ENCODE measurements at regions not wholly inside any gene's neighbourhood (a gene's known extent, or its start where the extent isn't known, plus 50 kb on each side); places are given as distances from the start of the nearest gene placed in this dataset.

- no peak overlapping the region for H3K4me3 ChIP-seq (replicated peaks in 1 of 3; ENCODE audit: insufficient read depth in 1 of 3, low read depth in 1 of 3, low read length in 3 of 3)
- H3K4me1 ChIP-seq (ENCODE audit: control insufficient read depth, extremely low read depth, insufficient read depth, low read length): no peaks in the 10 kb centered on the region
- H2AFZ ChIP-seq (ENCODE audit: low read depth, low read length): no peak overlapping the region
- no peaks in the 10 kb centered on the region for H3K9me3 ChIP-seq (replicated peaks; ENCODE audit: control insufficient read depth, insufficient read depth, low read length)
- no peak overlapping the region for H3K4me2 ChIP-seq (ENCODE audit: insufficient read depth, low read length)
- H3K9me1 ChIP-seq (replicated peaks; ENCODE audit: control insufficient read depth, extremely low read depth, insufficient read depth, low read length): no peaks in the 10 kb centered on the region
- no peaks in the 10 kb centered on the region for H3K27me3 ChIP-seq (ENCODE audit: control insufficient read depth in 2 of 2, insufficient read depth in 2 of 2, low read length in 2 of 2)
- ChIA-PET CTCF (interaction anchor here (1.0 to 1.4 kb wide), 3 partner anchors 368 to 1861 kb away, joined by 3 to 21 read pairs (median 8); no protein-coding TSS in a partner anchor), POLR2A (no interaction called here)
- no peaks in the 10 kb centered on the region for H4K20me1 ChIP-seq (replicated peaks; ENCODE audit: control insufficient read depth, extremely low read depth, insufficient read depth, low read length)
- H3K27ac ChIP-seq (ENCODE audit: insufficient read depth, low read depth, low read length): no peak overlapping the region
- no TSS peak for BruUV-seq (replicated peaks)
- FAIRE-seq: no peak
- H3K36me3 ChIP-seq (ENCODE audit: control insufficient read depth in 2 of 2, extremely low read depth in 1 of 2, insufficient read depth in 2 of 2, low read length in 2 of 2): no peaks in the 10 kb centered on the region
- no peak for TF ChIP-seq EZH2 (IDR thresholded peaks at IDR 0.05; ENCODE audit: borderline replicate concordance, low read depth, low read length, severe bottlenecking)
- no peak overlapping the region for H3K9ac ChIP-seq (replicated peaks; ENCODE audit: extremely low read depth, insufficient read depth, low read length)
- no peaks in the 10 kb centered on the region for H3K79me2 ChIP-seq (ENCODE audit: control insufficient read depth, insufficient read depth, low read length)
- dilution Hi-C loops (cut with MboI; ENCODE audit: extremely low pct_ligation_motif_present, low sequenced_read_pairs): no loop called here
- intact Hi-C loops (cut with micrococcal nuclease): loop anchor here (2.0 kb wide), 1 partner anchor 368 kb away; no protein-coding TSS in a partner anchor
- no peak for DNase-seq (ENCODE audit: low read depth, low spot score)
Observed at GRCh38 chr20:59456342-59457279, 147.7 kb upstream of the PHACTR3 start.

DNA sequence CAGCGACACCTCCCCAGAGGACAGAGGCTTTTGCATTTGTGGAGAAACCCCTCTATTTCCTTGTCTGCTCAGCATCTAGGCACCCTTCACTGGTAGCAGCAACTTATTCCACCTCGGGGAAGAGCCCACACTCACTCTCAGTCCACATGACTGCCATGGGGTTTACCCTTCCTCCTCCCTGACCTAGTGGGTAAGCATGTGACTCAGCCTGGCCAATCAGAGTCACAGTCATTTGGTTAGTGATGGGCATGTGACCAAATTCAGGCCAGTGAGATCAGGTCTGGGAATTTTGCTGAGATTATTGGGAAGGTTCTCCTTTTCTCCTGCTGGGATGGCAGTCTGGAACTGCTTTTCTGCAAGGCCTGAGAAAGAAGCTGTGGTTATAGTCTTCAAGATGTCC, 145.7 kb upstream of the PHACTR3 start:
- no peak for FAIRE-seq
- intact Hi-C loops (cut with micrococcal nuclease): no loop called here

More for the DNA sequence above, 145.7 kb upstream of the PHACTR3 start:
- CTCF ChIA-PET: no interaction called here
- Histone ChIP-seq H4K20me1 (replicated peaks; ENCODE audit: control insufficient read depth, extremely low read depth, insufficient read depth, low read length) (no peaks in the 10 kb centered on the region), H3K36me3 (ENCODE audit: control insufficient read depth in 2 of 2, extremely low read depth in 1 of 2, insufficient read depth in 2 of 2, low read length in 2 of 2) (no peaks in the 10 kb centered on the region), H2AFZ (ENCODE audit: low read depth, low read length) (no peak overlapping the region), H3K9me3 (replicated peaks; ENCODE audit: control insufficient read depth, insufficient read depth, low read length) (no peaks in the 10 kb centered on the region), H3K9me1 (replicated peaks; ENCODE audit: control insufficient read depth, extremely low read depth, insufficient read depth, low read length) (no peaks in the 10 kb centered on the region), H3K4me2 (ENCODE audit: insufficient read depth, low read length) (no peak overlapping the region), H3K79me2 (ENCODE audit: control insufficient read depth, insufficient read depth, low read length) (no peaks in the 10 kb centered on the region), H3K27me3 (ENCODE audit: control insufficient read depth in 2 of 2, insufficient read depth in 2 of 2, low read length in 2 of 2) (no peaks in the 10 kb centered on the region), H3K4me1 (ENCODE audit: control insufficient read depth, extremely low read depth, insufficient read depth, low read length) (no peaks in the 10 kb centered on the region), H3K4me3 (replicated peaks in 1 of 3; ENCODE audit: insufficient read depth in 1 of 3, low read depth in 1 of 3, low read length in 3 of 3) (no peak overlapping the region), H3K9ac (replicated peaks; ENCODE audit: extremely low read depth, insufficient read depth, low read length) (no peak overlapping the region), H3K27ac (ENCODE audit: insufficient read depth, low read depth, low read length) (no peak overlapping the region)
- no TSS peak for BruUV-seq (replicated peaks)
- POLR2A ChIA-PET: no interaction called here
- no peak for TF ChIP-seq EZH2 (IDR thresholded peaks at IDR 0.05; ENCODE audit: borderline replicate concordance, low read depth, low read length, severe bottlenecking)
- no peak for TF ChIP-seq GATA2 (IDR thresholded peaks at IDR 0.05; ENCODE audit: insufficient read depth, insufficient read length, low read depth, low read length)
- no peak for TF ChIP-seq MYC (IDR thresholded peaks at IDR 0.05; ENCODE audit: low read depth, low read length)
- TF ChIP-seq POLR2AphosphoS5 (IDR thresholded peaks at IDR 0.05; ENCODE audit: insufficient read depth, low read depth, low read length): no peak
- no peak for TF ChIP-seq MAX (IDR thresholded peaks at IDR 0.05; ENCODE audit: insufficient read depth, insufficient read length)
- TF ChIP-seq JUN (IDR thresholded peaks at IDR 0.05; ENCODE audit: borderline replicate concordance, insufficient read depth, insufficient read length, low read depth): no peak
- no peak for TF ChIP-seq POLR2A (IDR thresholded peaks at IDR 0.05; ENCODE audit: low read depth, low read length)
- TF ChIP-seq, protein P1, sequence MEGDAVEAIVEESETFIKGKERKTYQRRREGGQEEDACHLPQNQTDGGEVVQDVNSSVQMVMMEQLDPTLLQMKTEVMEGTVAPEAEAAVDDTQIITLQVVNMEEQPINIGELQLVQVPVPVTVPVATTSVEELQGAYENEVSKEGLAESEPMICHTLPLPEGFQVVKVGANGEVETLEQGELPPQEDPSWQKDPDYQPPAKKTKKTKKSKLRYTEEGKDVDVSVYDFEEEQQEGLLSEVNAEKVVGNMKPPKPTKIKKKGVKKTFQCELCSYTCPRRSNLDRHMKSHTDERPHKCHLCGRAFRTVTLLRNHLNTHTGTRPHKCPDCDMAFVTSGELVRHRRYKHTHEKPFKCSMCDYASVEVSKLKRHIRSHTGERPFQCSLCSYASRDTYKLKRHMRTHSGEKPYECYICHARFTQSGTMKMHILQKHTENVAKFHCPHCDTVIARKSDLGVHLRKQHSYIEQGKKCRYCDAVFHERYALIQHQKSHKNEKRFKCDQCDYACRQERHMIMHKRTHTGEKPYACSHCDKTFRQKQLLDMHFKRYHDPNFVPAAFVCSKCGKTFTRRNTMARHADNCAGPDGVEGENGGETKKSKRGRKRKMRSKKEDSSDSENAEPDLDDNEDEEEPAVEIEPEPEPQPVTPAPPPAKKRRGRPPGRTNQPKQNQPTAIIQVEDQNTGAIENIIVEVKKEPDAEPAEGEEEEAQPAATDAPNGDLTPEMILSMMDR (IDR thresholded peaks at IDR 0.05; ENCODE audit: extremely low read depth in 1 of 2, insufficient read depth in 1 of 2, low read depth in 1 of 2, low read length in 2 of 2): no peak
- no peak for TF ChIP-seq FOS (IDR thresholded peaks at IDR 0.05; ENCODE audit: borderline replicate concordance, insufficient read depth, low read length)
- dilution Hi-C loops (cut with MboI; ENCODE audit: extremely low pct_ligation_motif_present, low sequenced_read_pairs): no loop called here
- DNase-seq (ENCODE audit: low read depth, low spot score): no peak

Data from endothelial cell of umbilical vein (primary cell).